ENCODE measurements at regions not wholly inside any gene's neighbourhood (a gene's known extent, or its start where the extent isn't known, plus 50 kb on each side); places are given as distances from the start of the nearest gene placed in this dataset.

- Mint-ChIP-seq H3K36me3 (ENCODE audit: unreplicated experiment) (no peaks in the 10 kb centered on the region), H3K27me3 (ENCODE audit: unreplicated experiment) (no peaks in the 10 kb centered on the region), H3K9me3 (ENCODE audit: unreplicated experiment) (no peaks in the 10 kb centered on the region), H3K4me3 (ENCODE audit: unreplicated experiment) (no peak overlapping the region), H3K4me1 (ENCODE audit: unreplicated experiment) (peaks cover 38% of the 10 kb centered on the region), H3K27ac (ENCODE audit: unreplicated experiment) (peak overlapping the region; percentile 98)
- no peak for TF ChIP-seq CTCF (IDR thresholded peaks at IDR 0.05)
- no peak for DNase-seq (ENCODE audit: extremely low spot score, unreplicated experiment)
Measured at GRCh38 chr14:76939015-76939742, 89.3 kb downstream of the IRF2BPL start.

- no peaks in the 10 kb centered on the region for H3K9me3 Mint-ChIP-seq (ENCODE audit: unreplicated experiment)
- H3K27me3 Mint-ChIP-seq (ENCODE audit: unreplicated experiment) = no peaks in the 10 kb centered on the region
- no peak overlapping the region for H3K4me3 Mint-ChIP-seq (ENCODE audit: unreplicated experiment)
- no peaks in the 10 kb centered on the region for H3K36me3 Mint-ChIP-seq (ENCODE audit: unreplicated experiment)
- no peak for DNase-seq (ENCODE audit: extremely low spot score, unreplicated experiment)
- TF ChIP-seq CTCF (IDR thresholded peaks at IDR 0.05) = no peak
- peaks cover 38% of the 10 kb centered on the region for H3K4me1 Mint-ChIP-seq (ENCODE audit: unreplicated experiment)
- H3K27ac Mint-ChIP-seq (ENCODE audit: unreplicated experiment) = peak overlapping the region; percentile 98
Measured at GRCh38 chr14:76938092-76938500, 90.4 kb downstream of the IRF2BPL start.

- H3K27ac Mint-ChIP-seq (ENCODE audit: unreplicated experiment) = peak overlapping the region; percentile 98
- peak; percentile 91 for DNase-seq (ENCODE audit: extremely low spot score, unreplicated experiment)
- H3K4me3 Mint-ChIP-seq (ENCODE audit: unreplicated experiment) = no peak overlapping the region
- H3K9me3 Mint-ChIP-seq (ENCODE audit: unreplicated experiment) = no peaks in the 10 kb centered on the region
- TF ChIP-seq CTCF (IDR thresholded peaks at IDR 0.05) = no peak
- H3K4me1 Mint-ChIP-seq (ENCODE audit: unreplicated experiment) = peaks cover 38% of the 10 kb centered on the region
- no peaks in the 10 kb centered on the region for H3K27me3 Mint-ChIP-seq (ENCODE audit: unreplicated experiment)
- no peaks in the 10 kb centered on the region for H3K36me3 Mint-ChIP-seq (ENCODE audit: unreplicated experiment)
Measured at GRCh38 chr14:76937181-76938091, 91.1 kb downstream of the IRF2BPL start.

- no peaks in the 10 kb centered on the region for H3K9me3 Mint-ChIP-seq (ENCODE audit: unreplicated experiment)
- TF ChIP-seq CTCF (IDR thresholded peaks at IDR 0.05) = no peak
- H3K27ac Mint-ChIP-seq (ENCODE audit: unreplicated experiment) = peak overlapping the region; percentile 98
- no peaks in the 10 kb centered on the region for H3K36me3 Mint-ChIP-seq (ENCODE audit: unreplicated experiment)
- DNase-seq (ENCODE audit: extremely low spot score, unreplicated experiment) = no peak
- no peak overlapping the region for H3K4me3 Mint-ChIP-seq (ENCODE audit: unreplicated experiment)
- H3K4me1 Mint-ChIP-seq (ENCODE audit: unreplicated experiment) = peaks cover 38% of the 10 kb centered on the region
- H3K27me3 Mint-ChIP-seq (ENCODE audit: unreplicated experiment) = no peaks in the 10 kb centered on the region
Measured at GRCh38 chr14:76936483-76936882, 92.0 kb downstream of the IRF2BPL start.

GRCh38 chr14:76933515-76933914 lies 95.0 kb downstream of the IRF2BPL start:
- Mint-ChIP-seq H3K27ac (ENCODE audit: unreplicated experiment) (no peak overlapping the region), H3K4me1 (ENCODE audit: unreplicated experiment) (peaks cover 40% of the 10 kb centered on the region), H3K27me3 (ENCODE audit: unreplicated experiment) (no peaks in the 10 kb centered on the region), H3K9me3 (ENCODE audit: unreplicated experiment) (no peaks in the 10 kb centered on the region), H3K36me3 (ENCODE audit: unreplicated experiment) (no peaks in the 10 kb centered on the region), H3K4me3 (ENCODE audit: unreplicated experiment) (no peak overlapping the region)
- no peak for TF ChIP-seq CTCF (IDR thresholded peaks at IDR 0.05)
- DNase-seq (ENCODE audit: extremely low spot score, unreplicated experiment) = no peak
